SK-N-SH (cell line): ENCODE measurements at regions not wholly inside any gene's neighbourhood (a gene's known extent, or its start where the extent isn't known, plus 50 kb on each side); places are given as distances from the start of the nearest gene placed in this dataset.

ENCODE experiments used
- CTCF ChIA-PET: fragments of 300-600, 350-600 bp; formaldehyde crosslinking; extraction: SDS; loops from one replicate; lab custom pipeline; 2021; lab: Yijun Ruan, JAX
- POLR2A ChIA-PET: fragments of 350-600 bp; sonication (Branson Sonifier 250); formaldehyde crosslinking; extraction: SDS; loops from one replicate; lab custom pipeline; 2020; ENCODE audit warnings: antibody characterized with exemption, inconsistent platforms; lab: Yijun Ruan, JAX
- DNase-seq: peaks from one replicate; pipeline ENCODE4 v3.0.0; 2012
- H2AFZ ChIP-seq: fragments of 200-600 bp; sonication (generic); 2 replicates; pipeline ENCODE4 v1.8.1; 2016; ENCODE audit warnings: antibody characterized with exemption, mild to moderate bottlenecking, low read depth
- H3F3A ChIP-seq: fragments of 200-600 bp; sonication (generic); replicated peaks from 2 replicates; pipeline ENCODE3; 2016; ENCODE audit warnings: antibody characterized with exemption, mild to moderate bottlenecking; ENCODE audit not compliant: insufficient read depth
- H3K27ac ChIP-seq, 2 experiments: fragments of 200-500 bp in 1 of 2; fragments of 200-600 bp in 1 of 2; sonication (Bioruptor generic) in 1 of 2; sonication (generic), shearing (Covaris generic) in 1 of 2; 2 replicates each; pipeline versions ENCODE4 v1.5.1 to v1.6.1; 2014 to 2016; ENCODE audit warnings: low read depth in 2 of 2, inconsistent platforms in 1 of 2, low read length in 1 of 2, mild to moderate bottlenecking in 1 of 2, mixed read lengths in 1 of 2
- H3K27me3 ChIP-seq: fragments of 200-600 bp; sonication (generic), shearing (Covaris generic); 2 replicates; pipeline ENCODE4 v1.6.1; 2016; ENCODE audit warnings: mixed run types; ENCODE audit not compliant: insufficient read depth
- H3K36me3 ChIP-seq, 2 experiments: fragments of 200-500 bp in 1 of 2; fragments of 200-600 bp in 1 of 2; sonication (Bioruptor generic) in 1 of 2; sonication (generic) in 1 of 2; replicated peaks in 1 of 2; 2 replicates each; pipeline versions ENCODE3 to v1.5.1; 2014 to 2016; ENCODE audit warnings: low read length in 1 of 2, mild to moderate bottlenecking in 1 of 2; ENCODE audit not compliant: insufficient read depth in 2 of 2, control insufficient read depth in 1 of 2
- H3K4me1 ChIP-seq, 2 experiments: fragments of 200-500 bp in 1 of 2; fragments of 200-600 bp in 1 of 2; sonication (Bioruptor generic) in 1 of 2; sonication (generic), shearing (Covaris generic) in 1 of 2; 2 replicates each; pipeline versions ENCODE4 v1.5.1 to v1.6.1; 2014 to 2016; ENCODE audit warnings: low read depth in 1 of 2, low read length in 1 of 2, mixed run types in 1 of 2; ENCODE audit not compliant: insufficient read depth in 2 of 2, control insufficient read depth in 1 of 2
- H3K4me2 ChIP-seq: fragments of 200-600 bp; sonication (generic), shearing (Covaris generic); 2 replicates; pipeline ENCODE4 v1.6.1; 2017; ENCODE audit warnings: mixed run types
- H3K4me3 ChIP-seq, 2 experiments: fragments of 200-500 bp in 1 of 2; fragments of 200-600 bp in 1 of 2; sonication (Bioruptor generic) in 1 of 2; sonication (generic), shearing (Covaris generic) in 1 of 2; 2 replicates each; pipeline versions ENCODE4 v1.5.1 to v1.8.1; 2014 to 2016; ENCODE audit warnings: low read depth in 2 of 2, inconsistent platforms in 1 of 2, low read length in 1 of 2, mild to moderate bottlenecking in 1 of 2, mixed read lengths in 1 of 2, moderate library complexity in 1 of 2
- H3K79me2 ChIP-seq: fragments of 200-600 bp; sonication (generic); 2 replicates; pipeline ENCODE4 v1.8.1; 2017; ENCODE audit warnings: mild to moderate bottlenecking; ENCODE audit not compliant: insufficient read depth
- H3K9ac ChIP-seq: fragments of 200-600 bp; sonication (generic); 2 replicates; pipeline ENCODE4 v1.6.1; 2017; ENCODE audit warnings: mixed run types
- H3K9me2 ChIP-seq: fragments of 200-600 bp; sonication (generic); 2 replicates; pipeline ENCODE4 v1.6.1; 2017; ENCODE audit warnings: mixed run types
- H3K9me3 ChIP-seq: fragments of 200-600 bp; sonication (generic); 2 replicates; pipeline ENCODE4 v1.6.1; 2017; ENCODE audit warnings: mixed run types, mild to moderate bottlenecking, moderate library complexity
- H4K20me1 ChIP-seq: fragments of 200-600 bp; sonication (generic); 2 replicates; pipeline ENCODE4 v1.6.1; 2017; ENCODE audit warnings: mild to moderate bottlenecking, mixed run types; ENCODE audit not compliant: insufficient read depth
- ELF1 ChIP-seq: IDR thresholded peaks from 2 replicates; pipeline ENCODE4 v1.4.0; 2012
- EP300 ChIP-seq, 2 experiments: IDR thresholded peaks; 2 replicates each; pipeline versions ENCODE4 v1.4.0 to v1.6.1; 2012; ENCODE audit warnings: borderline replicate concordance in 1 of 2, low read depth in 1 of 2, low read length in 1 of 2
- EZH2phosphoT487 ChIP-seq: fragments of 200-600 bp; sonication (generic); IDR thresholded peaks from 2 replicates; pipeline ENCODE4 v1.6.1; 2017; ENCODE audit warnings: low read depth, mixed run types, mild to moderate bottlenecking, antibody characterized with exemption, moderate library complexity, borderline replicate concordance
- FOSL2 ChIP-seq: IDR thresholded peaks from 2 replicates; pipeline ENCODE4 v1.4.0; 2012; ENCODE audit warnings: low read depth, mild to moderate bottlenecking, moderate library complexity, borderline replicate concordance
- FOXJ3 ChIP-seq: sonication (generic); formaldehyde crosslinking; IDR thresholded peaks from 2 replicates; pipeline ENCODE4 v1.5.1; 2020; ENCODE audit warnings: mild to moderate bottlenecking, missing genetic modification reagents
- FOXM1 ChIP-seq: IDR thresholded peaks from 2 replicates; pipeline ENCODE4 v1.4.0; 2012; ENCODE audit warnings: low read depth, mild to moderate bottlenecking
- IRF3 ChIP-seq: fragments of 150-350 bp; IDR thresholded peaks from 2 replicates; pipeline ENCODE4 v1.6.1; 2016; ENCODE audit warnings: mild to moderate bottlenecking, low read depth, low read length
- MAX ChIP-seq: IDR thresholded peaks from 2 replicates; pipeline ENCODE4 v1.4.0; 2012; ENCODE audit warnings: low read depth
- NFIC ChIP-seq: IDR thresholded peaks from 2 replicates; pipeline ENCODE4 v1.4.0; 2012; ENCODE audit warnings: borderline replicate concordance
- NRF1 ChIP-seq: IDR thresholded peaks from 2 replicates; pipeline ENCODE4 v1.6.1; 2012; ENCODE audit warnings: low read depth, mild to moderate bottlenecking, low read length
- POLR2AphosphoS5 ChIP-seq: IDR thresholded peaks from 2 replicates; pipeline ENCODE4 v1.6.1; 2012; ENCODE audit warnings: low read depth, low read length
- RAD21 ChIP-seq: IDR thresholded peaks from 2 replicates; pipeline ENCODE4 v1.6.1; 2012; ENCODE audit warnings: mild to moderate bottlenecking, low read length
- RCOR1 ChIP-seq: fragments of 150-350 bp; IDR thresholded peaks from 2 replicates; pipeline ENCODE4 v1.6.1; 2017; ENCODE audit warnings: antibody characterized with exemption, low read length
- REST ChIP-seq: IDR thresholded peaks from 2 replicates; pipeline ENCODE4 v1.6.1; 2012; ENCODE audit warnings: mild to moderate bottlenecking, low read depth, low read length, moderate library complexity
- RFX5 ChIP-seq: IDR thresholded peaks from 2 replicates; pipeline ENCODE4 v1.6.1; 2012; ENCODE audit warnings: mild to moderate bottlenecking, improper control_type of control experiment, low read length
- TCF12 ChIP-seq: IDR thresholded peaks from 2 replicates; pipeline ENCODE4 v1.4.0; 2012
- ZBTB33 ChIP-seq: IDR thresholded peaks from 2 replicates; pipeline ENCODE4 v1.4.0; 2012; ENCODE audit warnings: low read depth, borderline replicate concordance
- WGBS: methylation state at CpG from one replicate; pipeline ENCODE4 v1.1.6; 2017; ENCODE audit warnings: low lambda C conversion rate; 5-methylcytosine and 5-hydroxymethylcytosine counted together
- TF ChIP-seq, protein P1 (sequence below): fragments of 150-350 bp; IDR thresholded peaks from 2 replicates; pipeline ENCODE4 v1.6.1; 2017; ENCODE audit warnings: antibody characterized with exemption, low read length, low read depth, borderline replicate concordance
- TF ChIP-seq, protein P2 (sequence below): IDR thresholded peaks from 2 replicates; pipeline ENCODE4 v1.4.0; 2012; ENCODE audit warnings: low read depth, borderline replicate concordance

DNA sequence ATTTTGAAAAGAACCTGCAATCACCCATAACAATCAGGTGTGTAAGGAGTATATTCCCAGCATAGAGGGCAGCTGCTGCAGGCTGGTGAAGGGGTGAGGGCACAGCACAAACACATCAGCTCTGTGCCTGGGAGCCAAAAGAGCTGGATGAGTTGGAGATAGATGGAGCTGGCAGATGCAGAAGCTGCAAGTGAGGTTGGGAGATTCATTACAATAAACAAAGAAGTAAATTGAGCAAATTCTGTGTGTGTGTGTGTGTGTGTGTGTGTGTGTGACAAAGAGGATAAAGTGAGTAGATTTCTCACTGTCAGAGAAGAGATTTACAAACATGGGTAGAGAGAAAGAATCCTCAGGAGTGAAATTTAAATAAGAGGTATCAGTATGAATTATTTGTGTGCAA, 994.7 kb downstream of the EPHA3 start:
- no peaks in the 10 kb centered on the region for H3K79me2 ChIP-seq
- no peaks in the 10 kb centered on the region for H3K9me2 ChIP-seq
- no peaks in the 10 kb centered on the region for H3K36me3 ChIP-seq
- no peak overlapping the region for H3K4me2 ChIP-seq
- ChIA-PET CTCF (interaction anchor here (0.6 kb wide), 1 partner anchor 10 kb away, joined by 3 read pairs; no protein-coding TSS in a partner anchor), POLR2A (no interaction called here)
- no peak overlapping the region for H2AFZ ChIP-seq
- no peaks in the 10 kb centered on the region for H3K27me3 ChIP-seq
- H4K20me1 ChIP-seq = no peaks in the 10 kb centered on the region
- H3K9ac ChIP-seq = no peak overlapping the region
- no peaks in the 10 kb centered on the region for H3F3A ChIP-seq
- H3K27ac ChIP-seq = no peak overlapping the region
- no peak overlapping the region for H3K4me3 ChIP-seq
- H3K4me1 ChIP-seq = no peaks in the 10 kb centered on the region
- TF ChIP-seq IRF3 = no peak
- TF ChIP-seq EP300 (IDR thresholded peaks at IDR 0.05; ENCODE audit: borderline replicate concordance in 1 of 2, low read depth in 1 of 2, low read length in 1 of 2) = no peak
- no peak for TF ChIP-seq POLR2AphosphoS5
- no peak for DNase-seq
- no peaks in the 10 kb centered on the region for H3K9me3 ChIP-seq

GRCh38 chr3:90121326-90121725, 1013.9 kb downstream of the EPHA3 start:
- Histone ChIP-seq H3K4me2 (no peak overlapping the region), H3K9me2 (no peaks in the 10 kb centered on the region), H3K27me3 (no peaks in the 10 kb centered on the region), H3K4me1 (no peaks in the 10 kb centered on the region), H3F3A (no peaks in the 10 kb centered on the region), H3K36me3 (no peaks in the 10 kb centered on the region), H3K79me2 (no peaks in the 10 kb centered on the region), H2AFZ (no peak overlapping the region), H3K9ac (no peak overlapping the region), H3K4me3 (no peak overlapping the region), H3K9me3 (no peaks in the 10 kb centered on the region), H4K20me1 (no peaks in the 10 kb centered on the region), H3K27ac (no peak overlapping the region)
- ChIA-PET CTCF (no interaction called here), POLR2A (no interaction called here)
- DNase-seq = no peak
- WGBS = 2% methylated on average over 5 of the region's 5 CpGs
- TF ChIP-seq FOXJ3 (CRISPR knock-in tag) (no peak), RCOR1 (no peak), FOSL2 (no peak), EZH2phosphoT487 (no peak), FOXM1 (no peak), NFIC (no peak), ZBTB33 (no peak), TCF12 (no peak), ELF1 (no peak), IRF3 (no peak), NRF1 (no peak), REST (no peak), RAD21 (no peak), MAX (no peak), RFX5 (no peak)
- TF ChIP-seq, protein P1, sequence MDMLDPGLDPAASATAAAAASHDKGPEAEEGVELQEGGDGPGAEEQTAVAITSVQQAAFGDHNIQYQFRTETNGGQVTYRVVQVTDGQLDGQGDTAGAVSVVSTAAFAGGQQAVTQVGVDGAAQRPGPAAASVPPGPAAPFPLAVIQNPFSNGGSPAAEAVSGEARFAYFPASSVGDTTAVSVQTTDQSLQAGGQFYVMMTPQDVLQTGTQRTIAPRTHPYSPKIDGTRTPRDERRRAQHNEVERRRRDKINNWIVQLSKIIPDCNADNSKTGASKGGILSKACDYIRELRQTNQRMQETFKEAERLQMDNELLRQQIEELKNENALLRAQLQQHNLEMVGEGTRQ = no peak
- TF ChIP-seq, protein P2, sequence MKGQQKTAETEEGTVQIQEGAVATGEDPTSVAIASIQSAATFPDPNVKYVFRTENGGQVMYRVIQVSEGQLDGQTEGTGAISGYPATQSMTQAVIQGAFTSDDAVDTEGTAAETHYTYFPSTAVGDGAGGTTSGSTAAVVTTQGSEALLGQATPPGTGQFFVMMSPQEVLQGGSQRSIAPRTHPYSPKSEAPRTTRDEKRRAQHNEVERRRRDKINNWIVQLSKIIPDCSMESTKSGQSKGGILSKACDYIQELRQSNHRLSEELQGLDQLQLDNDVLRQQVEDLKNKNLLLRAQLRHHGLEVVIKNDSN = no peak
